Stomach (tissue), 4 donors: ENCODE measurements at regions not wholly inside any gene's neighbourhood (a gene's known extent, or its start where the extent isn't known, plus 50 kb on each side); places are given as distances from the start of the nearest gene placed in this dataset.

ENCODE experiments used
- CTCF ChIP-seq, 7 experiments: fragments of 450-650 bp in 4 of 7; fragments of 200-600 bp in 3 of 7; sonication (generic) in 3 of 7; IDR thresholded peaks; one replicate each; pipeline ENCODE4 v1.5.1; 2016 to 2019; ENCODE audit warnings: antibody characterized with exemption in 7 of 7, control low read depth in 2 of 7, mild to moderate bottlenecking in 1 of 7
- EP300 ChIP-seq: sonication (generic); formaldehyde crosslinking; IDR thresholded peaks from one replicate; pipeline ENCODE4 v1.6.1; 2017; ENCODE audit warnings: antibody characterized with exemption
- POLR2AphosphoS5 ChIP-seq, 3 donors: sonication (generic); formaldehyde crosslinking; IDR thresholded peaks; one replicate each; pipeline ENCODE4 v1.6.1; 2016; ENCODE audit warnings: antibody characterized with exemption in 3 of 3

GRCh38 chr6:86476311-86476710 lies 461.0 kb upstream of the HTR1E start:
- TF ChIP-seq CTCF (IDR thresholded peaks at IDR 0.05) = no peak
- no peak for TF ChIP-seq EP300
- TF ChIP-seq POLR2AphosphoS5 (IDR thresholded peaks at IDR 0.05) = no peak
